ENCODE measurements at regions not wholly inside any gene's neighbourhood (a gene's known extent, or its start where the extent isn't known, plus 50 kb on each side); places are given as distances from the start of the nearest gene placed in this dataset.

DNA sequence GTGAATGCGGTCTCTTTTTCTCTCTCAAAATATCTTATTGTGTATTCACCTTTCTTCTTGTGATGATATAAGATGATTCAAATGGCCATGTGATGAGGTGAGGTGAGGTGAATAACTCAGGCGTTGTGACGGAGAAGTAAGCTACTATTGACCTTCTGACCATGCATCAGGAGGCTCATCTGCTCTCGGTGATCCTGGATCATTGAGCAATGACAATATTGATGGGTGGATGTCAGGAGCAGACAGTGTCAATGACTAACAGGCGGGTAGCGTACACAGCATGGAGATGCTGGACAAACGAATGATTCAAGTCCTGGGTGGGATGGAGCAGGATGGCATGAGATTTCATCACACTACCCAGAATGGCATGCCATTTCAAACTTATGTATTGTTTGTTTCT is 119.6 kb downstream of the PXDC1 start:
- TF ChIP-seq, protein P1, sequence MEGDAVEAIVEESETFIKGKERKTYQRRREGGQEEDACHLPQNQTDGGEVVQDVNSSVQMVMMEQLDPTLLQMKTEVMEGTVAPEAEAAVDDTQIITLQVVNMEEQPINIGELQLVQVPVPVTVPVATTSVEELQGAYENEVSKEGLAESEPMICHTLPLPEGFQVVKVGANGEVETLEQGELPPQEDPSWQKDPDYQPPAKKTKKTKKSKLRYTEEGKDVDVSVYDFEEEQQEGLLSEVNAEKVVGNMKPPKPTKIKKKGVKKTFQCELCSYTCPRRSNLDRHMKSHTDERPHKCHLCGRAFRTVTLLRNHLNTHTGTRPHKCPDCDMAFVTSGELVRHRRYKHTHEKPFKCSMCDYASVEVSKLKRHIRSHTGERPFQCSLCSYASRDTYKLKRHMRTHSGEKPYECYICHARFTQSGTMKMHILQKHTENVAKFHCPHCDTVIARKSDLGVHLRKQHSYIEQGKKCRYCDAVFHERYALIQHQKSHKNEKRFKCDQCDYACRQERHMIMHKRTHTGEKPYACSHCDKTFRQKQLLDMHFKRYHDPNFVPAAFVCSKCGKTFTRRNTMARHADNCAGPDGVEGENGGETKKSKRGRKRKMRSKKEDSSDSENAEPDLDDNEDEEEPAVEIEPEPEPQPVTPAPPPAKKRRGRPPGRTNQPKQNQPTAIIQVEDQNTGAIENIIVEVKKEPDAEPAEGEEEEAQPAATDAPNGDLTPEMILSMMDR (conservative IDR thresholded peaks at IDR 0.05) = no peak
- H3K27ac ChIP-seq = no peak overlapping the region

DNA sequence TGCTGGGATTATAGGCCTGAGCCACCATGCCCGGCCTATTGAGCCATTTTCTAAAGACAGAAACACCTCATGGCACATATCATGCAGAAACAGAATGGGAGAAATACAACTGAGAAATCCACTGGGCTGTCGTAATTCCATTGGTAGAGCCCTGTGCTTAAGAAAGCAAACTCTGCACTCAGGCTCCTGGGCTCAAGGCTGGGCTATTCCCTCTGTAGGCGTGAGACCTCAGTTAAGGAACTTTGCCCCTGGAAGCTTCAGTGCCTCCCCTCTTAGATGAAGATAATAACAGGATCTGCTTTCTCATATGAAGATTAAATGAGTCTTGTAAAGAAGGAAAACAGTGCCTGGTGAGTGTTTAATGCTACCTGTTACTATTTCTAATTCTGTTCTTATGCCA is 120.3 kb downstream of the PXDC1 start:
- TF ChIP-seq, protein P1 (conservative IDR thresholded peaks at IDR 0.05) = no peak
- H3K27ac ChIP-seq = no peak overlapping the region

DNA sequence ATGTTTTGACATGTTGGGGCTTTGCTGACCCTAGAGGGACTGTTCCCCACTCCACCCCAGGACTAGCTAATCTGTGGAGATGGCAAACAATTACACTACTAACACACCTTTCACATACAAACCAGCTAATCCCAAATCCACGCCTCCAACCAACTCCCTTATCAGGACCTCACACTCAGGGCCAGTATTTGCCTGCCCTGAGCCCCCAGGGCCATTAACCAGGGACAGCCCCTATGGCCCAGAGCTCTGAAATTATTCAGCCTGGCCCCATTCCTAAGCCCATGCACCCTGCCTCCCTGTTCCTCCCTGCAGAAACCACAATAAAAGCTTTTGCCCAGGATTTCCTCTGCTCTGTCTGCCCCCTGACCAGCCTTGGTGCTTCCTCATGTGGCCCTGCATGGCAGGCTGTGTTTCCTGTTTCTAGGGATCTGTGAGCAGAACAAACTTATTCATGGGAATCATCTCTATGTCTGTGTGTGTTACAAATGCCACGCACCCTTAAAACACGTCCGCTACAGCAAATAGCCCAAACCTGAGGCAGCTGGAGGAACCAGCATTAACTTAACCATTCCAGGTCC is 121.2 kb downstream of the PXDC1 start:
- H3K27ac ChIP-seq = no peak overlapping the region
- TF ChIP-seq, protein P1 (conservative IDR thresholded peaks at IDR 0.05) = no peak

GRCh38 chr6:3627956-3628835 is 123.3 kb downstream of the PXDC1 start:
- TF ChIP-seq, protein P1 (conservative IDR thresholded peaks at IDR 0.05) = no peak

GRCh38 chr6:3627501-3627900 is 124.0 kb downstream of the PXDC1 start:
- no peak overlapping the region for H3K27ac ChIP-seq
- TF ChIP-seq, protein P1 (conservative IDR thresholded peaks at IDR 0.05) = no peak

More at GRCh38 chr6:3627956-3628835, 123.3 kb downstream of the PXDC1 start:
- H3K27ac ChIP-seq = no peak overlapping the region

DNA sequence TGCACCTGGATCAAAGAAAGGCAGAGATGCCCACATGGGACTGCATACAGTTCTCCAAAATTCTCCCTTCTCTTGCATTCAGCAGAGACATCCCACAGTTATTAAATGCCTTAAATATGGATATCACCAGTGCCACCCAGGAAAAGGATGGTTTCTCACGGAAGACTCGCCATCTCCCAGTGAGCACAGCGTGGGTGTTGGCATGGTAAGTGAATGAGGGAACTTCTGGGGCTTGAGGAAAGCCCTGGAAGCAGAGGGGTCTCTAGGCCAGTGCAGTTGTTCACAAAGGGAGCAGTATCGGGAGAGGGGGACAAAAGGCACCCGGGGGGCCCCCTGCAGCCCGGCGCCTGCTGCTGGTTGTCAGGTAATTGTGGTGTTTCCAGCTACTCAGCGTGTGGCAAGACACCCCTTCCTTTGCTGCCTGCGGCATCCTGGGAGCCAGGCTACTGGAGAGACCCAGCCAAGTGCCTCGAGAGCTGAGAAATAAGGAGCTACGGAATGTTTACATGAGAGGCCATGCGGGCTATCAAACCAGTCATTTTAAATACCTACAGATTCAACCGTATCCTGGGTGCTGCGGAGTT is 125.4 kb downstream of the PXDC1 start:
- H3K27ac ChIP-seq = no peak overlapping the region
- TF ChIP-seq, protein P1 (conservative IDR thresholded peaks at IDR 0.05) = no peak
